Testis (tissue), 2 donors: ENCODE measurements at regions not wholly inside any gene's neighbourhood (a gene's known extent, or its start where the extent isn't known, plus 50 kb on each side); places are given as distances from the start of the nearest gene placed in this dataset.
A peak's percentile ranks its signal among the peaks of the same experiment; 100 is the strongest.

Experiments
- DNase-seq: peaks from one replicate; pipeline ENCODE4 v3.0.0-alpha.2; 2019
- H3K27ac ChIP-seq, 2 donors: fragments of 200-600 bp; sonication (generic); one replicate each; pipeline ENCODE4 v1.5.1; 2019
- H3K27me3 ChIP-seq: fragments of 200-600 bp; sonication (generic); one replicate; pipeline ENCODE4 v1.5.1; 2019
- H3K36me3 ChIP-seq: fragments of 200-600 bp; sonication (generic); one replicate; pipeline ENCODE4 v1.5.1; 2017; ENCODE audit warnings: low read depth; ENCODE audit errors: missing control alignments
- H3K4me1 ChIP-seq: fragments of 200-600 bp; sonication (generic); one replicate; pipeline ENCODE4 v1.5.1; 2019
- H3K4me3 ChIP-seq, 2 donors: fragments of 200-600 bp; sonication (generic); one replicate each; pipeline ENCODE4 v1.5.1; 2017 to 2019
- H3K9me3 ChIP-seq: fragments of 200-600 bp; sonication (generic); one replicate; pipeline ENCODE4 v1.5.1; 2017
- CTCF ChIP-seq, 3 experiments: fragments of 450-650 bp in 2 of 3; fragments of 200-600 bp in 1 of 3; sonication (generic) in 1 of 3; IDR thresholded peaks; one replicate each; pipeline ENCODE4 v1.5.1; 2016 to 2019; ENCODE audit warnings: antibody characterized with exemption in 3 of 3, mild to moderate bottlenecking in 2 of 3, moderate library complexity in 1 of 3
- POLR2A ChIP-seq: fragments of 450-650 bp; IDR thresholded peaks from one replicate; pipeline ENCODE4 v1.6.1; 2017; ENCODE audit warnings: antibody characterized with exemption, mild to moderate bottlenecking, moderate library complexity
- WGBS, 2 donors: methylation state at CpG; one replicate each; pipeline ENCODE4 v1.1.5; 2018; 5-methylcytosine and 5-hydroxymethylcytosine counted together
- intact Hi-C: fragments of 100-400 bp; cut with DNase I; formaldehyde crosslinking; loops from one replicate; pipeline ENCODE4 v1.15.1; 2023; ENCODE audit warnings: low total_unique reads

- 73 to 78% methylated on average over 1 of the region's 1 CpG for WGBS, 2 donors
- no peaks in the 10 kb centered on the region for H3K27me3 ChIP-seq
- H3K4me1 ChIP-seq, result peaks cover 9% of the 10 kb centered on the region
- no peaks in the 10 kb centered on the region for H3K36me3 ChIP-seq
- no peak overlapping the region for H3K4me3 ChIP-seq
- intact Hi-C loops, result no loop called here
- no peak for DNase-seq
- H3K9me3 ChIP-seq, result no peaks in the 10 kb centered on the region
- H3K27ac ChIP-seq, result peak overlapping the region; percentile 3 to 32
- TF ChIP-seq POLR2A (no peak), CTCF (IDR thresholded peaks at IDR 0.05) (no peak)
Observed at GRCh38 chr5:124806026-124806372, 59.6 kb upstream of the ZNF608 start.

GRCh38 chr5:124806373-124807077 lies 60.1 kb upstream of the ZNF608 start:
- H3K9me3 ChIP-seq, result no peaks in the 10 kb centered on the region
- TF ChIP-seq CTCF (IDR thresholded peaks at IDR 0.05) (no peak), POLR2A (no peak)
- 43 to 54% methylated on average over 12 of the region's 12 CpGs for WGBS, 2 donors
- H3K27me3 ChIP-seq, result no peaks in the 10 kb centered on the region
- H3K4me3 ChIP-seq, result no peak overlapping the region
- no peaks in the 10 kb centered on the region for H3K36me3 ChIP-seq
- H3K27ac ChIP-seq, result peak overlapping the region; percentile 3 to 32
- H3K4me1 ChIP-seq, result peaks cover 9% of the 10 kb centered on the region
- intact Hi-C loops, result no loop called here
- peak; percentile 91 for DNase-seq

- intact Hi-C loops, result no loop called here
- TF ChIP-seq CTCF (IDR thresholded peaks at IDR 0.05) (no peak), POLR2A (no peak)
- peak; percentile 37 for DNase-seq
- Histone ChIP-seq H3K27ac (no peak overlapping the region), H3K4me1 (peaks cover 9% of the 10 kb centered on the region), H3K9me3 (no peaks in the 10 kb centered on the region), H3K36me3 (no peaks in the 10 kb centered on the region), H3K4me3 (peak overlapping the region; percentile 7 to 48), H3K27me3 (no peaks in the 10 kb centered on the region)
- 69 to 84% methylated on average over 21 to 24 of the region's 24 CpGs for WGBS, 2 donors
Observed at GRCh38 chr5:124808842-124809268, 62.4 kb upstream of the ZNF608 start.

GRCh38 chr5:124810396-124811006 lies 64.1 kb upstream of the ZNF608 start:
- Histone ChIP-seq H3K36me3 (no peaks in the 10 kb centered on the region), H3K4me3 (no peak overlapping the region), H3K27ac (no peak overlapping the region), H3K4me1 (peaks cover 9% of the 10 kb centered on the region), H3K27me3 (no peaks in the 10 kb centered on the region), H3K9me3 (no peaks in the 10 kb centered on the region)
- intact Hi-C loops, result no loop called here
- no peak for TF ChIP-seq CTCF (IDR thresholded peaks at IDR 0.05)
- TF ChIP-seq POLR2A, result no peak
- no peak for DNase-seq
- 80 to 91% methylated on average over 3 of the region's 3 CpGs for WGBS, 2 donors
